Naive B cell (primary cell): ENCODE measurements at regions not wholly inside any gene's neighbourhood (a gene's known extent, or its start where the extent isn't known, plus 50 kb on each side); places are given as distances from the start of the nearest gene placed in this dataset.

Experiments used
- ATAC-seq, 2 donors: fragments of 150-1000 bp; cut with Tn5 transposase; 2 replicates each; pipeline ENCODE4 v1.10.0; 2021; ENCODE audit warnings: low read depth in 2 of 2, mild to moderate bottlenecking in 2 of 2, moderate library complexity in 2 of 2
- DNase-seq: peaks from one replicate; pipeline ENCODE4 v3.0.0; 2022
- H3K27ac Mint-ChIP-seq, 6 donors: one replicate each; pipeline ENCODE4 v1.8.0; 2020 to 2022; ENCODE audit warnings: mild to moderate bottlenecking in 6 of 6, mixed read lengths in 6 of 6, moderate library complexity in 5 of 6, inconsistent platforms in 2 of 6
- H3K27me3 Mint-ChIP-seq, 3 donors: one replicate each; pipeline ENCODE4 v1.8.0; 2021 to 2022; ENCODE audit warnings: mixed read lengths in 3 of 3, mild to moderate bottlenecking in 1 of 3
- H3K36me3 Mint-ChIP-seq, 2 donors: one replicate each; pipeline ENCODE4 v1.8.0; 2020 to 2022; ENCODE audit warnings: mixed read lengths in 2 of 2, inconsistent platforms in 1 of 2, mild to moderate bottlenecking in 1 of 2
- H3K4me1 Mint-ChIP-seq, 3 donors: one replicate each; pipeline ENCODE4 v1.8.0; 2020 to 2022; ENCODE audit warnings: mixed read lengths in 3 of 3, inconsistent platforms in 1 of 3, mild to moderate bottlenecking in 1 of 3, moderate library complexity in 1 of 3
- H3K4me3 Mint-ChIP-seq, 8 donors: one replicate each; pipeline ENCODE4 v1.8.0; 2020 to 2022; ENCODE audit warnings: mild to moderate bottlenecking in 8 of 8, mixed read lengths in 8 of 8, moderate library complexity in 8 of 8, inconsistent platforms in 2 of 8
- H3K9me3 Mint-ChIP-seq, 7 donors: one replicate each; pipeline ENCODE4 v1.8.0; 2020 to 2022; ENCODE audit warnings: mixed read lengths in 7 of 7, mild to moderate bottlenecking in 5 of 7, inconsistent platforms in 2 of 7, moderate library complexity in 1 of 7

- Mint-ChIP-seq H3K27ac (no peak overlapping the region), H3K4me3 (no peak overlapping the region), H3K4me1 (no peaks in the 10 kb centered on the region), H3K9me3 (peaks cover 0 to 10% (median 4%) of the 10 kb centered on the region in 7 donors), H3K36me3 (no peaks in the 10 kb centered on the region), H3K27me3 (no peaks in the 10 kb centered on the region)
- DNase-seq (no peak), ATAC-seq (no peak)
These were observed 248.6 kb upstream of the DAPK1 start for GRCh38 chr9:87249029-87249428.

GRCh38 chr9:87250205-87250604, 247.5 kb upstream of the DAPK1 start:
- ATAC-seq (no peak), DNase-seq (no peak)
- H3K27me3 Mint-ChIP-seq: no peaks in the 10 kb centered on the region
- H3K4me3 Mint-ChIP-seq: no peak overlapping the region
- no peaks in the 10 kb centered on the region for H3K36me3 Mint-ChIP-seq
- H3K4me1 Mint-ChIP-seq: no peaks in the 10 kb centered on the region
- H3K27ac Mint-ChIP-seq: no peak overlapping the region
- H3K9me3 Mint-ChIP-seq: peaks cover 0 to 7% (median 4%) of the 10 kb centered on the region in 7 donors

- no peak overlapping the region for H3K27ac Mint-ChIP-seq
- no peaks in the 10 kb centered on the region for H3K4me1 Mint-ChIP-seq
- DNase-seq (no peak), ATAC-seq (no peak)
- H3K4me3 Mint-ChIP-seq: no peak overlapping the region
- H3K27me3 Mint-ChIP-seq: peaks cover 0 to 10% (median 0%) of the 10 kb centered on the region in 3 donors
- no peaks in the 10 kb centered on the region for H3K36me3 Mint-ChIP-seq
- H3K9me3 Mint-ChIP-seq: peaks cover 0 to 7% (median 2%) of the 10 kb centered on the region in 7 donors
These were observed 242.1 kb upstream of the DAPK1 start for GRCh38 chr9:87255431-87256155.

- ATAC-seq (no peak), DNase-seq (no peak)
- Mint-ChIP-seq H3K4me3 (no peak overlapping the region), H3K9me3 (peaks cover 0 to 7% (median 2%) of the 10 kb centered on the region in 7 donors), H3K27me3 (peaks cover 0 to 10% (median 0%) of the 10 kb centered on the region in 3 donors), H3K27ac (no peak overlapping the region), H3K4me1 (no peaks in the 10 kb centered on the region), H3K36me3 (no peaks in the 10 kb centered on the region)
These were observed 240.7 kb upstream of the DAPK1 start for GRCh38 chr9:87256973-87257372.

- H3K27ac Mint-ChIP-seq: no peak overlapping the region
- peaks cover 0 to 9% (median 0%) of the 10 kb centered on the region in 7 donors for H3K9me3 Mint-ChIP-seq
- no peak for DNase-seq
- H3K4me3 Mint-ChIP-seq: no peak overlapping the region
- H3K4me1 Mint-ChIP-seq: no peaks in the 10 kb centered on the region
- H3K36me3 Mint-ChIP-seq: no peaks in the 10 kb centered on the region
- peaks cover 0 to 13% (median 0%) of the 10 kb centered on the region in 3 donors for H3K27me3 Mint-ChIP-seq
- no peak for ATAC-seq
These were observed 237.8 kb upstream of the DAPK1 start for GRCh38 chr9:87259543-87260518.

- peaks cover 0 to 16% (median 0%) of the 10 kb centered on the region in 3 donors for H3K27me3 Mint-ChIP-seq
- no peak overlapping the region for H3K4me3 Mint-ChIP-seq
- no peak overlapping the region for H3K27ac Mint-ChIP-seq
- H3K36me3 Mint-ChIP-seq: no peaks in the 10 kb centered on the region
- DNase-seq: no peak
- H3K9me3 Mint-ChIP-seq: peaks cover 0 to 6% (median 0%) of the 10 kb centered on the region in 7 donors
- ATAC-seq: no peak
- no peaks in the 10 kb centered on the region for H3K4me1 Mint-ChIP-seq
These were observed 234.4 kb upstream of the DAPK1 start for GRCh38 chr9:87263291-87263690.

GRCh38 chr9:87266697-87267096, 231.0 kb upstream of the DAPK1 start:
- Mint-ChIP-seq H3K9me3 (peaks cover 0 to 6% (median 2%) of the 10 kb centered on the region in 7 donors), H3K36me3 (no peaks in the 10 kb centered on the region), H3K4me1 (no peaks in the 10 kb centered on the region), H3K27me3 (peaks cover 0 to 9% (median 6%) of the 10 kb centered on the region in 3 donors), H3K4me3 (no peak overlapping the region), H3K27ac (no peak overlapping the region)
- ATAC-seq (no peak), DNase-seq (no peak)

GRCh38 chr9:87267251-87268070, 230.2 kb upstream of the DAPK1 start:
- no peaks in the 10 kb centered on the region for H3K36me3 Mint-ChIP-seq
- H3K9me3 Mint-ChIP-seq: peaks cover 0 to 6% (median 2%) of the 10 kb centered on the region in 7 donors
- H3K27ac Mint-ChIP-seq: no peak overlapping the region
- DNase-seq: no peak
- H3K4me3 Mint-ChIP-seq: no peak overlapping the region
- H3K4me1 Mint-ChIP-seq: no peaks in the 10 kb centered on the region
- no peak for ATAC-seq
- peaks cover 0 to 9% (median 6%) of the 10 kb centered on the region in 3 donors for H3K27me3 Mint-ChIP-seq

GRCh38 chr9:87269296-87270176, 228.1 kb upstream of the DAPK1 start:
- ATAC-seq: no peak
- Mint-ChIP-seq H3K36me3 (no peaks in the 10 kb centered on the region), H3K27me3 (peaks cover 0 to 6% (median 5%) of the 10 kb centered on the region in 3 donors), H3K4me3 (no peak overlapping the region), H3K4me1 (no peaks in the 10 kb centered on the region), H3K9me3 (peaks cover 0 to 7% (median 0%) of the 10 kb centered on the region in 7 donors), H3K27ac (no peak overlapping the region)
- DNase-seq: no peak

GRCh38 chr9:87270221-87270847, 227.3 kb upstream of the DAPK1 start:
- H3K36me3 Mint-ChIP-seq: no peaks in the 10 kb centered on the region
- H3K27ac Mint-ChIP-seq: no peak overlapping the region
- H3K4me1 Mint-ChIP-seq: no peaks in the 10 kb centered on the region
- no peak overlapping the region for H3K4me3 Mint-ChIP-seq
- H3K9me3 Mint-ChIP-seq: peaks cover 0 to 7% (median 0%) of the 10 kb centered on the region in 7 donors
- peaks cover 5 to 6% (median 5%) of the 10 kb centered on the region in 3 donors for H3K27me3 Mint-ChIP-seq
- ATAC-seq (no peak), DNase-seq (no peak)

GRCh38 chr9:87270848-87271234, 226.8 kb upstream of the DAPK1 start:
- H3K4me3 Mint-ChIP-seq: no peak overlapping the region
- no peak overlapping the region for H3K27ac Mint-ChIP-seq
- H3K36me3 Mint-ChIP-seq: no peaks in the 10 kb centered on the region
- H3K9me3 Mint-ChIP-seq: peaks cover 0 to 7% (median 0%) of the 10 kb centered on the region in 7 donors
- no peaks in the 10 kb centered on the region for H3K4me1 Mint-ChIP-seq
- no peak for DNase-seq
- peaks cover 5 to 8% (median 6%) of the 10 kb centered on the region in 3 donors for H3K27me3 Mint-ChIP-seq
- no peak for ATAC-seq
